ENCODE measurements at regions not wholly inside any gene's neighbourhood (a gene's known extent, or its start where the extent isn't known, plus 50 kb on each side); places are given as distances from the start of the nearest gene placed in this dataset.
A peak's percentile ranks its signal among the peaks of the same experiment; 100 is the strongest.

GRCh38 chr1:218139761-218140160 lies 145.3 kb upstream of the RRP15 start:
- Histone ChIP-seq H3K79me2 (ENCODE audit: control insufficient read depth, low read length) (no peaks in the 10 kb centered on the region), H3K36me3 (ENCODE audit: control insufficient read depth, low read length) (no peaks in the 10 kb centered on the region), H3K4me3 (ENCODE audit: low read length) (no peak overlapping the region), H3F3A (ENCODE audit: control insufficient read depth, insufficient read depth) (no peaks in the 10 kb centered on the region), H3K9me2 (replicated peaks; ENCODE audit: control insufficient read depth, low read length) (no peaks in the 10 kb centered on the region), H3K27me3 (ENCODE audit: control insufficient read depth, low read length) (no peaks in the 10 kb centered on the region), H3K9me3 (ENCODE audit: control insufficient read depth, insufficient read depth, low read length) (no peaks in the 10 kb centered on the region), H3K27ac (ENCODE audit: low read depth, low read length) (no peak overlapping the region), H3K4me1 (ENCODE audit: control insufficient read depth, low read length) (no peaks in the 10 kb centered on the region), H4K20me1 (ENCODE audit: control insufficient read depth, insufficient read depth, low read depth, low read length) (no peaks in the 10 kb centered on the region), H3K4me2 (ENCODE audit: low read length) (no peak overlapping the region)
- TF ChIP-seq EZH2phosphoT487 (IDR thresholded peaks at IDR 0.05; ENCODE audit: borderline replicate concordance, low read length) (no peak), CTCF (IDR thresholded peaks at IDR 0.05; ENCODE audit: low read depth, low read length, poor library complexity, severe bottlenecking) (no peak)

GRCh38 chr1:218156595-218156994 lies 128.5 kb upstream of the RRP15 start:
- H3K27me3 ChIP-seq (ENCODE audit: control insufficient read depth, low read length) = no peaks in the 10 kb centered on the region
- no peaks in the 10 kb centered on the region for H3K9me2 ChIP-seq (replicated peaks; ENCODE audit: control insufficient read depth, low read length)
- H3K27ac ChIP-seq (ENCODE audit: low read depth, low read length) = no peak overlapping the region
- H3K4me2 ChIP-seq (ENCODE audit: low read length) = no peak overlapping the region
- H3F3A ChIP-seq (ENCODE audit: control insufficient read depth, insufficient read depth) = peaks cover 3% of the 10 kb centered on the region; the same call in 1 of the 2 replicates
- no peak overlapping the region for H3K4me3 ChIP-seq (ENCODE audit: low read length)
- no peaks in the 10 kb centered on the region for H3K9me3 ChIP-seq (ENCODE audit: control insufficient read depth, insufficient read depth, low read length)
- no peaks in the 10 kb centered on the region for H3K4me1 ChIP-seq (ENCODE audit: control insufficient read depth, low read length)
- H4K20me1 ChIP-seq (ENCODE audit: control insufficient read depth, insufficient read depth, low read depth, low read length) = no peaks in the 10 kb centered on the region
- no peaks in the 10 kb centered on the region for H3K79me2 ChIP-seq (ENCODE audit: control insufficient read depth, low read length)
- TF ChIP-seq CTCF (IDR thresholded peaks at IDR 0.05; ENCODE audit: low read depth, low read length, poor library complexity, severe bottlenecking) (no peak), EZH2phosphoT487 (IDR thresholded peaks at IDR 0.05; ENCODE audit: borderline replicate concordance, low read length) (no peak)
- H3K36me3 ChIP-seq (ENCODE audit: control insufficient read depth, low read length) = no peaks in the 10 kb centered on the region

GRCh38 chr1:218163371-218163770 lies 121.7 kb upstream of the RRP15 start:
- Histone ChIP-seq H3K27ac (ENCODE audit: low read depth, low read length) (peak overlapping the region; percentile 99), H3K9me2 (replicated peaks; ENCODE audit: control insufficient read depth, low read length) (no peaks in the 10 kb centered on the region), H3K9me3 (ENCODE audit: control insufficient read depth, insufficient read depth, low read length) (no peaks in the 10 kb centered on the region), H3K4me3 (ENCODE audit: low read length) (peak overlapping the region; percentile 81), H3K27me3 (ENCODE audit: control insufficient read depth, low read length) (no peaks in the 10 kb centered on the region), H4K20me1 (ENCODE audit: control insufficient read depth, insufficient read depth, low read depth, low read length) (no peaks in the 10 kb centered on the region), H3K79me2 (ENCODE audit: control insufficient read depth, low read length) (peaks cover 2% of the 10 kb centered on the region), H3K4me2 (ENCODE audit: low read length) (peak overlapping the region; percentile 83), H3K4me1 (ENCODE audit: control insufficient read depth, low read length) (peaks cover 46% of the 10 kb centered on the region), H3K36me3 (ENCODE audit: control insufficient read depth, low read length) (no peaks in the 10 kb centered on the region; the same call in 1 of the 2 replicates), H3F3A (ENCODE audit: control insufficient read depth, insufficient read depth) (peaks cover 52% of the 10 kb centered on the region)
- no peak for TF ChIP-seq CTCF (IDR thresholded peaks at IDR 0.05; ENCODE audit: low read depth, low read length, poor library complexity, severe bottlenecking)
- no peak for TF ChIP-seq EZH2phosphoT487 (IDR thresholded peaks at IDR 0.05; ENCODE audit: borderline replicate concordance, low read length)
